Panc1 (cell line): ENCODE measurements at regions not wholly inside any gene's neighbourhood (a gene's known extent, or its start where the extent isn't known, plus 50 kb on each side); places are given as distances from the start of the nearest gene placed in this dataset.

ENCODE experiments used
- ATAC-seq: fragments of 200-7000 bp; cut with Tn5 transposase; 2 replicates; pipeline ENCODE4 v1.9.1; 2020; ENCODE audit warnings: mild to moderate bottlenecking, moderate library complexity
- BruUV-seq: library from RNA; stranded (reverse); fragments of 400-500 nt; replicated peaks from 2 replicates; lab custom pipeline; 2021; lab: Mats Ljungman, UMichigan
- CTCF ChIA-PET: fragments of 300-600 bp; sonication (Branson Sonifier 250); formaldehyde crosslinking; loops from one replicate; lab custom pipeline; 2022; ENCODE audit warnings: antibody characterized with exemption; lab: Charles Lee
- POLR2A ChIA-PET: fragments of 300-600 bp; sonication (Branson Sonifier 250); formaldehyde crosslinking; loops from one replicate; lab custom pipeline; 2022; ENCODE audit warnings: antibody characterized with exemption; lab: Charles Lee
- DNase-seq: peaks from one replicate; pipeline ENCODE4 v3.0.0-alpha.2; 2010; ENCODE audit warnings: low read depth, low spot score
- H3K27ac ChIP-seq: 2 replicates; pipeline ENCODE4 v1.5.1; 2011; ENCODE audit warnings: mild to moderate bottlenecking, low read length, inconsistent platforms
- H3K27me3 ChIP-seq: fragments of 200-500 bp; sonication (Bioruptor generic); 2 replicates; pipeline ENCODE4 v1.6.0; 2014; ENCODE audit warnings: low read length, inconsistent platforms; ENCODE audit not compliant: control insufficient read depth, insufficient read depth
- H3K36me3 ChIP-seq: fragments of 200-500 bp; sonication (Bioruptor generic); 2 replicates; pipeline ENCODE4 v1.5.1; 2014; ENCODE audit warnings: inconsistent platforms, mild to moderate bottlenecking, low read length, moderate library complexity; ENCODE audit not compliant: control insufficient read depth, insufficient read depth
- H3K4me1 ChIP-seq: 2 replicates; pipeline ENCODE4 v1.5.1; 2011; ENCODE audit warnings: inconsistent platforms, mild to moderate bottlenecking, low read length, moderate library complexity; ENCODE audit not compliant: control insufficient read depth, insufficient read depth
- H3K4me3 ChIP-seq, 2 experiments: 2 replicates each; pipeline ENCODE4 v1.5.1; 2011 to 2012; ENCODE audit warnings: low read depth in 2 of 2, low read length in 2 of 2, mild to moderate bottlenecking in 2 of 2, inconsistent platforms in 1 of 2, moderate library complexity in 1 of 2
- H3K9me3 ChIP-seq: fragments of 200-500 bp; sonication (Bioruptor generic); 2 replicates; pipeline ENCODE4 v1.5.1; 2014; ENCODE audit warnings: low read depth, mild to moderate bottlenecking, inconsistent platforms, low read length, moderate library complexity; ENCODE audit not compliant: control insufficient read depth, insufficient read depth
- POLR2AphosphoS5 ChIP-seq: IDR thresholded peaks from 2 replicates; pipeline ENCODE4 v1.6.1; 2012; ENCODE audit warnings: mild to moderate bottlenecking, low read depth, low read length, moderate library complexity
- SIN3A ChIP-seq: IDR thresholded peaks from 2 replicates; pipeline ENCODE4 v1.6.1; 2012; ENCODE audit warnings: low read depth, mild to moderate bottlenecking, low read length, moderate library complexity, borderline replicate concordance; ENCODE audit not compliant: insufficient read depth
- TCF7L2 ChIP-seq: IDR thresholded peaks from 2 replicates; pipeline ENCODE4 v1.6.1; 2011; ENCODE audit warnings: mild to moderate bottlenecking, low read depth, low read length, inconsistent platforms
- in situ Hi-C: cut with HindIII; loops from 2 replicates; pipeline ENCODE4 v1.10.0; 2016; ENCODE audit warnings: low sequenced_read_pairs, low pct_unique_long_range_greater_than_20kb
- intact Hi-C: fragments of 100-400 bp; cut with micrococcal nuclease; formaldehyde crosslinking; loops from one replicate; pipeline ENCODE4 v1.10.0; 2022; ENCODE audit not compliant: unreplicated experiment
- TF ChIP-seq, protein P1 (sequence below), 2 experiments: IDR thresholded peaks; 2 replicates each; pipeline ENCODE4 v1.6.1; 2011 to 2012; ENCODE audit warnings: low read depth in 2 of 2, control low read depth in 1 of 2, low read length in 1 of 2, mild to moderate bottlenecking in 1 of 2, moderate library complexity in 1 of 2; ENCODE audit not compliant: insufficient read depth in 1 of 2
- TF ChIP-seq, protein P2 (sequence below): fragments of 450-650 bp; IDR thresholded peaks from 2 replicates; pipeline ENCODE4 v1.5.1; 2017; ENCODE audit warnings: mild to moderate bottlenecking

- no peak for DNase-seq
- H3K27ac ChIP-seq = no peak overlapping the region
- H3K4me3 ChIP-seq = no peak overlapping the region
- TF ChIP-seq, protein P1, sequence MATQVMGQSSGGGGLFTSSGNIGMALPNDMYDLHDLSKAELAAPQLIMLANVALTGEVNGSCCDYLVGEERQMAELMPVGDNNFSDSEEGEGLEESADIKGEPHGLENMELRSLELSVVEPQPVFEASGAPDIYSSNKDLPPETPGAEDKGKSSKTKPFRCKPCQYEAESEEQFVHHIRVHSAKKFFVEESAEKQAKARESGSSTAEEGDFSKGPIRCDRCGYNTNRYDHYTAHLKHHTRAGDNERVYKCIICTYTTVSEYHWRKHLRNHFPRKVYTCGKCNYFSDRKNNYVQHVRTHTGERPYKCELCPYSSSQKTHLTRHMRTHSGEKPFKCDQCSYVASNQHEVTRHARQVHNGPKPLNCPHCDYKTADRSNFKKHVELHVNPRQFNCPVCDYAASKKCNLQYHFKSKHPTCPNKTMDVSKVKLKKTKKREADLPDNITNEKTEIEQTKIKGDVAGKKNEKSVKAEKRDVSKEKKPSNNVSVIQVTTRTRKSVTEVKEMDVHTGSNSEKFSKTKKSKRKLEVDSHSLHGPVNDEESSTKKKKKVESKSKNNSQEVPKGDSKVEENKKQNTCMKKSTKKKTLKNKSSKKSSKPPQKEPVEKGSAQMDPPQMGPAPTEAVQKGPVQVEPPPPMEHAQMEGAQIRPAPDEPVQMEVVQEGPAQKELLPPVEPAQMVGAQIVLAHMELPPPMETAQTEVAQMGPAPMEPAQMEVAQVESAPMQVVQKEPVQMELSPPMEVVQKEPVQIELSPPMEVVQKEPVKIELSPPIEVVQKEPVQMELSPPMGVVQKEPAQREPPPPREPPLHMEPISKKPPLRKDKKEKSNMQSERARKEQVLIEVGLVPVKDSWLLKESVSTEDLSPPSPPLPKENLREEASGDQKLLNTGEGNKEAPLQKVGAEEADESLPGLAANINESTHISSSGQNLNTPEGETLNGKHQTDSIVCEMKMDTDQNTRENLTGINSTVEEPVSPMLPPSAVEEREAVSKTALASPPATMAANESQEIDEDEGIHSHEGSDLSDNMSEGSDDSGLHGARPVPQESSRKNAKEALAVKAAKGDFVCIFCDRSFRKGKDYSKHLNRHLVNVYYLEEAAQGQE (IDR thresholded peaks at IDR 0.05; ENCODE audit: insufficient read depth in 1 of 2, low read depth in 2 of 2, low read length in 1 of 2) = no peak
- TF ChIP-seq TCF7L2 = no peak
- TF ChIP-seq, protein P2, sequence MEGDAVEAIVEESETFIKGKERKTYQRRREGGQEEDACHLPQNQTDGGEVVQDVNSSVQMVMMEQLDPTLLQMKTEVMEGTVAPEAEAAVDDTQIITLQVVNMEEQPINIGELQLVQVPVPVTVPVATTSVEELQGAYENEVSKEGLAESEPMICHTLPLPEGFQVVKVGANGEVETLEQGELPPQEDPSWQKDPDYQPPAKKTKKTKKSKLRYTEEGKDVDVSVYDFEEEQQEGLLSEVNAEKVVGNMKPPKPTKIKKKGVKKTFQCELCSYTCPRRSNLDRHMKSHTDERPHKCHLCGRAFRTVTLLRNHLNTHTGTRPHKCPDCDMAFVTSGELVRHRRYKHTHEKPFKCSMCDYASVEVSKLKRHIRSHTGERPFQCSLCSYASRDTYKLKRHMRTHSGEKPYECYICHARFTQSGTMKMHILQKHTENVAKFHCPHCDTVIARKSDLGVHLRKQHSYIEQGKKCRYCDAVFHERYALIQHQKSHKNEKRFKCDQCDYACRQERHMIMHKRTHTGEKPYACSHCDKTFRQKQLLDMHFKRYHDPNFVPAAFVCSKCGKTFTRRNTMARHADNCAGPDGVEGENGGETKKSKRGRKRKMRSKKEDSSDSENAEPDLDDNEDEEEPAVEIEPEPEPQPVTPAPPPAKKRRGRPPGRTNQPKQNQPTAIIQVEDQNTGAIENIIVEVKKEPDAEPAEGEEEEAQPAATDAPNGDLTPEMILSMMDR = no peak
- no peaks in the 10 kb centered on the region for H3K36me3 ChIP-seq
- no peaks in the 10 kb centered on the region for H3K4me1 ChIP-seq
- no peak for ATAC-seq
- in situ Hi-C loops (no loop called here), intact Hi-C loops (no loop called here)
- no peaks in the 10 kb centered on the region for H3K27me3 ChIP-seq
- POLR2A ChIA-PET = no interaction called here
- no peaks in the 10 kb centered on the region for H3K9me3 ChIP-seq
- BruUV-seq = no TSS peak
- CTCF ChIA-PET = no interaction called here
These were observed 67.9 kb upstream of the AADAT start for GRCh38 chr4:170157670-170158069.

- TF ChIP-seq POLR2AphosphoS5 (no peak), TCF7L2 (no peak), SIN3A (no peak)
- TF ChIP-seq, protein P2 = no peak
- TF ChIP-seq, protein P1 (IDR thresholded peaks at IDR 0.05; ENCODE audit: insufficient read depth in 1 of 2, low read depth in 2 of 2, low read length in 1 of 2) = no peak
- in situ Hi-C loops = no loop called here
These were observed 55.4 kb upstream of the AADAT start for GRCh38 chr4:170145120-170145519.

More at GRCh38 chr4:170145120-170145519, 55.4 kb upstream of the AADAT start:
- CTCF ChIA-PET = no interaction called here
- no peak for DNase-seq
- Histone ChIP-seq H3K4me1 (no peaks in the 10 kb centered on the region), H3K27ac (no peak overlapping the region), H3K9me3 (no peaks in the 10 kb centered on the region), H3K27me3 (no peaks in the 10 kb centered on the region), H3K36me3 (no peaks in the 10 kb centered on the region), H3K4me3 (no peak overlapping the region)
- BruUV-seq = no TSS peak
- ATAC-seq = no peak
- POLR2A ChIA-PET = no interaction called here
- intact Hi-C loops = no loop called here
